ENCODE measurements at regions not wholly inside any gene's neighbourhood (a gene's known extent, or its start where the extent isn't known, plus 50 kb on each side); places are given as distances from the start of the nearest gene placed in this dataset.

DNA sequence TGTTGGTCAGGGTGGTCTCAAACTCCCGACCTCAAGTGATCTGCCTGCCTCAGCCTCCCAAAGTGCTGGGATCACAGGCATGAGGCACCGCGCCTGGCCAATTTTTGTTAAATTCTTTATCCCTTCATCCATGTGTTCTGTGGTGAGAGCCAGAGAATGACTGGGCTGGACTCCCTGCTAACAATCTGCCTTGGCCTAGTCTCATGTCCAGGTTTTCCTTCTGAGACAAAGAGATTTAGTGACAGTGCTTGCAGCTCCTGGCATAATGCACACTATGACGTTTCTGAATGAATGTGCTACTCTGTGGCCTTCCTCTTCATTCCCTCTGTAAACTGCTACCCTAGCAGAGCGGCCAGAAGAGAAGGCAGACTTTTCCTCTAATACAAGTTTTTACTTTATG lies 79.3 kb downstream of the FOXD1 start:
- TF ChIP-seq, protein P1, sequence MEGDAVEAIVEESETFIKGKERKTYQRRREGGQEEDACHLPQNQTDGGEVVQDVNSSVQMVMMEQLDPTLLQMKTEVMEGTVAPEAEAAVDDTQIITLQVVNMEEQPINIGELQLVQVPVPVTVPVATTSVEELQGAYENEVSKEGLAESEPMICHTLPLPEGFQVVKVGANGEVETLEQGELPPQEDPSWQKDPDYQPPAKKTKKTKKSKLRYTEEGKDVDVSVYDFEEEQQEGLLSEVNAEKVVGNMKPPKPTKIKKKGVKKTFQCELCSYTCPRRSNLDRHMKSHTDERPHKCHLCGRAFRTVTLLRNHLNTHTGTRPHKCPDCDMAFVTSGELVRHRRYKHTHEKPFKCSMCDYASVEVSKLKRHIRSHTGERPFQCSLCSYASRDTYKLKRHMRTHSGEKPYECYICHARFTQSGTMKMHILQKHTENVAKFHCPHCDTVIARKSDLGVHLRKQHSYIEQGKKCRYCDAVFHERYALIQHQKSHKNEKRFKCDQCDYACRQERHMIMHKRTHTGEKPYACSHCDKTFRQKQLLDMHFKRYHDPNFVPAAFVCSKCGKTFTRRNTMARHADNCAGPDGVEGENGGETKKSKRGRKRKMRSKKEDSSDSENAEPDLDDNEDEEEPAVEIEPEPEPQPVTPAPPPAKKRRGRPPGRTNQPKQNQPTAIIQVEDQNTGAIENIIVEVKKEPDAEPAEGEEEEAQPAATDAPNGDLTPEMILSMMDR (IDR thresholded peaks at IDR 0.05; ENCODE audit: insufficient read depth, low read depth, low read length, missing control alignments), result no peak
- no peak overlapping the region for H3K4me3 ChIP-seq (ENCODE audit: low read length)
- no peak for DNase-seq (ENCODE audit: low read depth)

DNA sequence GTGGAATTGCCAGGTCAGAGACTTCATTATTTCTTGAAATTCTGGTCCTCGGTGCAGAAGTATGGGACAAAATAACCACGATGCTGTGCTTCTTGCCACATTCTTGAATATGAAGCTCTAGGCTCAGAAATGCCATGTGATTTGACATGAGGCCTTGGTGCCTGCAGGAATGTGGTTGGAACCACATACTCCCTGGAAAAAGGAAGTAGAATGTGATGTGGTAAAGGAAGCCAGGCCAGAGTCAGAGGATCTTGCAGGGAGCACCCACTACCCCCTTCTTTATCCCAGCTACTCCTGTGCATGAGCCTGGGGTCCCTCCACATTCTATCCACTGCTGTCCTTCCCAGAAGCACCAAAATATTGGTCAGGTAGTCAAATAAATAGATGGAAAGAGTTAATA lies 80.9 kb downstream of the FOXD1 start:
- TF ChIP-seq, protein P1 (IDR thresholded peaks at IDR 0.05; ENCODE audit: insufficient read depth, low read depth, low read length, missing control alignments), result no peak
- DNase-seq (ENCODE audit: low read depth), result no peak
- H3K4me3 ChIP-seq (ENCODE audit: low read length), result no peak overlapping the region

DNA sequence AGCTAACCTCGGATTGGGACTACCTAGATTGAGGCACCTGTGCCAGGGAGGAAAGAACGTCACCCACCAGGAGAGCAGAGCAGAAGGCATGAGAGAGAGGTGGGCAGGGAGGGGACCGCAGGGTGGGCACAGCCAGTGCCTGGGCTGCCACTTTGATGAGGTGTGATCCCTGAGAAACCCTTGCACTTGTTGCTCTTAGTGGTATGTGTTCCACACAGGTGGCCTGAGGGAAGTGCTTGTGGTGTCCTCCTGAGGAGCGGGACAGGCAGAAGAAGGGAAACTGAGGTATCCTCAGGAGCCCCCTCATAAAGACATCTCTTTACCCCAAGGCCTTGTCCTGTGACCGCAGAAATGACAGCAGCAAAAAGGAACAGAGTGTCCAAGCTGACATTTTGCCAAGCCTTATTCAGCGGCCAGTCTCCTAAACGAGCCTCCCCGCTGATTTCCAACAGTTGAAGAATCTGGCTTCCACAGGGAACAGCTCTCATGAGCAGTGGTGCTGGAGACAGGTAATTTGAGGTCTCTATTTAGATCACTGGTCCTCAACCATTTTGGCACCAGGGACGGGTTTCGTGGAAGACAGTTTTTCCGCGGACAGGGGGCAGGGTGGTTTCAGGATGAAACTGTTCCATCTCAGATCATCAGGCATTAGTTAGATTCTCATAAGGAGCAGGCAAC lies 82.4 kb downstream of the FOXD1 start:
- no peak overlapping the region for H3K4me3 ChIP-seq (ENCODE audit: low read length)
- TF ChIP-seq, protein P1 (IDR thresholded peaks at IDR 0.05; ENCODE audit: insufficient read depth, low read depth, low read length, missing control alignments), result no peak
- no peak for DNase-seq (ENCODE audit: low read depth)

DNA sequence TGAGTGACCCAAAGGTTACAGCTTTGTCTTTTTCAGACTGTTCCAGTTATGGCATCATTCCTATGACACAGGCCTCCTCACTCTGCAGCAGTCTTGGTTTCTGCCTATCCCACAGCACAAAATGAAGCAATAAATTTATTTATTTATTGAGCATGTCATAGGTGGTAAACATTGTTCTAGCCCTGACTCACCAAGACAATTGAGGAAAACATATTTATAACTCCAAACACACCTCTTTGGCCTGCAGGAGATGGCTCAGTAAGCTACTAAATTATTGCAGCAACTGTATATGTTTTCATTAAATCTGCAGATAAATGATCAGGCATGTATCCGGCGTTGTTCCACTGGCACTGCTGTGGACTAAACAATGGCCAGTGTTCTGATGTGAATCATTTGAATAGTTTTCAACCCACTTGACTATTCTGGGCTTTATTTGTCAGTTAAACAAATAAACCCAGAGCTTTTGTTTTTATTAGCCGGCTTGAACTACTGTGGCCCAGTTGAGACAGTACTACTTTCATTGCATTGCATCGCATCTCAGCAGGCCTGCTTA lies 83.2 kb downstream of the FOXD1 start:
- no peak overlapping the region for H3K4me3 ChIP-seq (ENCODE audit: low read length)
- TF ChIP-seq, protein P1 (IDR thresholded peaks at IDR 0.05; ENCODE audit: insufficient read depth, low read depth, low read length, missing control alignments), result no peak
- peak; percentile 86 for DNase-seq (ENCODE audit: low read depth)

DNA sequence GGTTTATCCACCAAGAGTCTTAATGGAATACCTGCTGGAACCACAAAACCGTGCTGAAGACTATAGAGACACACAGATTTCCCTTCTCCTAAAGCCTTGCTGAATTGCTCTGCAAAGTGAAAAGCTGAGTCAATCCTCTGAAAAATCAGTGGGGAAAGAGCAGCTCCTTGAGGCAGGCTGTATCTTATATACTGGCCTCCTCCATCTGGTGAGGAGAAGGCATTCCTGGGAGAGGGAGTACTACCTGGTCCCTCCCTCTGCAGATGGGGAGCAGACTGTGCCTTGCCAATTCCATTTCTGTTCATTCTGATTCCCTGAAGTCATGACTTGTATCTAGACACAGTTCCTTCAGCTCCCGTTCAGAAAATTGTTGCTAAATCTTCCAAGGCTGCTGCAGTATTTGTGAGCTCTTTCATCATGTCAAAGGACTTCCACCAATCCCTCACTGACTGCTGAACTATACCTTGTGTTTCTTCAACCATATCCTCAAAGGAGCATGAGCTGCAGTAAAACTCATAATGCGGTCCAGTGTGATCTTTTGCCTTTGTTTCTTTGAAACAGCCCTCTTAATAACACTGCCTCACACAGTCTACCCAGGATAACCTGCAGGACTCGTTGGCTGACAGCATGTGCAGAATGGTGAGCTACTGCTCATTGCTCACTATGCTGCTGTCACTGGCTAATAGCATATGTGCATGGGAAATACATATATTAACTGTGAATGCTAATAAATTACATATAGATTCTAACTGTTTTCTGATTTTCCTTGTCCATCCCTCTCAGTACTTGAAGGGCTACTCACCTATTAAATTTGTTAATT lies 84.5 kb downstream of the FOXD1 start:
- DNase-seq (ENCODE audit: low read depth), result peak; percentile 70
- TF ChIP-seq, protein P1 (IDR thresholded peaks at IDR 0.05; ENCODE audit: insufficient read depth, low read depth, low read length, missing control alignments), result no peak
- H3K4me3 ChIP-seq (ENCODE audit: low read length), result no peak overlapping the region

DNA sequence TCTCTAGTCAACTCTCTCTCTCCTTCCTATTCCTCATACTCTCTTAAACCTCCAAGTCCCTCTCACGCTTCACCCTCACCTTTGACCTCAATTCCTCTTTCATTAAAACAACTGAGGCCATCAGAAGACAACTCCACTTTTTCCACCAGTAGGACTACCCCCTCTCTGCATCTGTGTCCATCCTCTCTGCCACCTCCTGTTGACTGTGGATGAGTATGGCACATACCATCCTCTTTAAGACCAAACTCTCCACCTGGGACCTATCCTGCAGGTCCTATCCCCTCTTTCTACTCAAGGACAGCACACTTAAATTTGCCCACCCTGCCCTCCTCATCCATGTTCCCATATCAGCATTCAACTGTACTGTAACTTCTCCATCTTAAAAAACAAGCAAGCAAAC lies 89.2 kb downstream of the FOXD1 start:
- no peak for DNase-seq (ENCODE audit: low read depth)
- H3K4me3 ChIP-seq (ENCODE audit: low read length), result no peak overlapping the region
- TF ChIP-seq, protein P1 (IDR thresholded peaks at IDR 0.05; ENCODE audit: insufficient read depth, low read depth, low read length, missing control alignments), result no peak
